NB4 (cell line): ENCODE measurements at regions not wholly inside any gene's neighbourhood (a gene's known extent, or its start where the extent isn't known, plus 50 kb on each side); places are given as distances from the start of the nearest gene placed in this dataset.

Experiments
- DNase-seq: peaks from one replicate; pipeline ENCODE4 v3.0.0; 2010; ENCODE audit warnings: low read depth
- H3K4me3 ChIP-seq: one replicate; pipeline ENCODE4 v1.5.1; 2011; ENCODE audit warnings: mild to moderate bottlenecking, low read depth, low read length, moderate library complexity
- MYC ChIP-seq: IDR thresholded peaks from 2 replicates; pipeline ENCODE4 v1.6.1; 2011; ENCODE audit warnings: low read depth, low read length
- POLR2A ChIP-seq: IDR thresholded peaks from 2 replicates; pipeline ENCODE4 v1.6.1; 2011; ENCODE audit warnings: mild to moderate bottlenecking; ENCODE audit not compliant: insufficient read length; ENCODE audit errors: extremely low read depth
- TF ChIP-seq, protein P1 (sequence below): IDR thresholded peaks from 2 replicates; pipeline ENCODE4 v1.6.1; 2011; ENCODE audit warnings: low read depth, low read length
- TF ChIP-seq, protein P2 (sequence below): IDR thresholded peaks from one replicate; pipeline ENCODE4 v1.5.1; 2012; ENCODE audit warnings: low read depth, low read length

DNA sequence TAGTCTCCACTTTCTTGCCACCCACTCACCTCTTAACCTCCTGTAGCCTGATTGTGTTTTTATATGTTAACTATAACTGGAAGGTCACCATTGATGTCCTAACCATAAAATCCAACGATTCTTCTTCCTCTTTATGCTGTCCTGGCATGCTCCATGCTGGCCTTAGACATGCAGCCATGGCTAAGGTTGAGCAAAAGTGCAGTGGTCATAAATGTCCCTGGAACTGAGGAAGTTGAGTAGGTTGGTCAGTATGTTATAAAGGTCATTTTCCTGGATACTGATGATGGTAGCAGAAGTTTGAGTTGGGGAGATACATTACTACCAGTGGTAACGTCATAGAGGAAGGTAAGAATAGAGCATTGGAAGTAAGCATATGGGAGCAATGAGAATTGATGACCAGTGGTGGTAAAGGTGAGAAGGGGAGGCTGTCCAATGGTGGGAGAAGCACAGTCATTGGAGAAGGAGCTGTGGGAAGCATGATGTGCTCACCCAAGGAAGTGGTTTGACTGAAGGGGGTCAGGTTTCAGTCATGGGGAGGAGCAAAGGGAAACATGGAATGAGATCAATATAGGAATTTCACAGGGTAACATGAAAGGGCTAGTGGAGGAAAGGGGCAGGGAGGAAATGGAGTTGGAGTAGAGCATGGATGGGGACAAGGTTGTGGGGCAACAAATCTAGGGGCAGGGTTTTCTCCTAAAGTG is 240.8 kb downstream of the DACT1 start:
- no peak for DNase-seq
- TF ChIP-seq MYC (no peak), POLR2A (no peak)
- TF ChIP-seq, protein P1, sequence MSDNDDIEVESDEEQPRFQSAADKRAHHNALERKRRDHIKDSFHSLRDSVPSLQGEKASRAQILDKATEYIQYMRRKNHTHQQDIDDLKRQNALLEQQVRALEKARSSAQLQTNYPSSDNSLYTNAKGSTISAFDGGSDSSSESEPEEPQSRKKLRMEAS: no peak
- TF ChIP-seq, protein P2, sequence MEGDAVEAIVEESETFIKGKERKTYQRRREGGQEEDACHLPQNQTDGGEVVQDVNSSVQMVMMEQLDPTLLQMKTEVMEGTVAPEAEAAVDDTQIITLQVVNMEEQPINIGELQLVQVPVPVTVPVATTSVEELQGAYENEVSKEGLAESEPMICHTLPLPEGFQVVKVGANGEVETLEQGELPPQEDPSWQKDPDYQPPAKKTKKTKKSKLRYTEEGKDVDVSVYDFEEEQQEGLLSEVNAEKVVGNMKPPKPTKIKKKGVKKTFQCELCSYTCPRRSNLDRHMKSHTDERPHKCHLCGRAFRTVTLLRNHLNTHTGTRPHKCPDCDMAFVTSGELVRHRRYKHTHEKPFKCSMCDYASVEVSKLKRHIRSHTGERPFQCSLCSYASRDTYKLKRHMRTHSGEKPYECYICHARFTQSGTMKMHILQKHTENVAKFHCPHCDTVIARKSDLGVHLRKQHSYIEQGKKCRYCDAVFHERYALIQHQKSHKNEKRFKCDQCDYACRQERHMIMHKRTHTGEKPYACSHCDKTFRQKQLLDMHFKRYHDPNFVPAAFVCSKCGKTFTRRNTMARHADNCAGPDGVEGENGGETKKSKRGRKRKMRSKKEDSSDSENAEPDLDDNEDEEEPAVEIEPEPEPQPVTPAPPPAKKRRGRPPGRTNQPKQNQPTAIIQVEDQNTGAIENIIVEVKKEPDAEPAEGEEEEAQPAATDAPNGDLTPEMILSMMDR: no peak
- H3K4me3 ChIP-seq: no peak overlapping the region

DNA sequence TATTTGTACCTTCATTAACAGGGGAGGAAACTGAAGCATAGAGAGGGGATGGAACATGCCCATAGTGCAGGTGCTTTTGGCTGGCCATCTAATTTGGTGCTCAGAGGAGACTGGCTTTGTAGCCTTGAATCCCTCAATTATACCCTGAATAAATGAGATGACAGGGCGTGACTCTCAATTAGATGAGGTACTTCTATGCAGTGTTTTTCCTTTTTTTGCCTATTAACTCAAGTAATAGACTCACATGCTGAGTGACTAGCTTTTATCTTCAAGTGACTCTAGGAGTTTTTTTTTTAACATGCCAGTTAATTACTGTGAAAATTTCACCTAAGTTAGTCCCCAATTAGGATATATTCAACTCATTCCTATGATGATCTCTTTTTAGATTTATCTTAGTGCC is 243.7 kb downstream of the DACT1 start:
- no peak for DNase-seq
- no peak overlapping the region for H3K4me3 ChIP-seq
- TF ChIP-seq, protein P1: no peak
- no peak for TF ChIP-seq MYC
- TF ChIP-seq, protein P2: no peak
- TF ChIP-seq POLR2A: no peak

DNA sequence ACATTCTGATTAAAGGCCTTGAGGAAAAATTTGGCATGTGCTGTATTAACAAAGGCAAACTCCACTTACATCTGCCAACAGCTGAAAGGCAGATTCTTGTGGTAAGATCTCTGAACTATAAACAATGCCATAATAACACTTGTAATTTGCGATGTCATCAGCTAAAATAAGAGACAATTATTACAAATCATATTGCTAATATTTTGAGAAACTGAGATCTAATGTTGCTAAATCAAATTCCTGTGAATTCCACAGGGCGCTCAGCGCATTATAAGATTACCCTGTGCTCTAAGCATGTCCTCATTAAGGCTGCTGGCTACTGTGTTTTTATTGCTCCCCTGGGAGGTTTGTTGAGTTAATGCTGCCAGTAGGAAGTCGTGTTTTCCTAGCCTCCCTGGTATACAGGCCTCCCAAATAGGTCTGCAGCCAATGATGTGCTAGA is 244.8 kb downstream of the DACT1 start:
- TF ChIP-seq, protein P1: no peak
- no peak for TF ChIP-seq POLR2A
- TF ChIP-seq, protein P2: no peak
- no peak for TF ChIP-seq MYC
- peak; percentile 37 for DNase-seq
- no peak overlapping the region for H3K4me3 ChIP-seq

DNA sequence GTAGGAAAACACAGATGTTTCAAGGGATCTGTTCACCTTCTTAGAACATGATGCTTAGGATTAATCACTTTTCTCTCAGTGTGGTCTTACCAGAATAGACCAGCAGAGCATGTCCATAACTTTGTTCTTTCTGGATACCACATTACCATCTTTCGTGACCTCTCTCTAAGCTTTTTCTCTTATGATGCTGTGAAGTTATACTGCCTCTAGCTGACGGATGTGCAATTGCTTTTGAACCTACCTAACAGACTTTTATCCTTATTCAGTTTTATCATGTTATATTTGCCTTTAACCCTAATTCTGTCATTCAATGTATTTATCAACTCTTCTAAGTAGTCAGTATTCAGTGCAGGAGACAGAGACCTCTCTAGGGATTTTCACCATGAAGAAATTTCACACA is 246.7 kb downstream of the DACT1 start:
- peak; percentile 2 for DNase-seq
- no peak overlapping the region for H3K4me3 ChIP-seq
- no peak for TF ChIP-seq POLR2A
- no peak for TF ChIP-seq MYC
- TF ChIP-seq, protein P1: no peak
- TF ChIP-seq, protein P2: peak; percentile 31

- no peak for TF ChIP-seq MYC
- TF ChIP-seq, protein P2: no peak
- TF ChIP-seq POLR2A: no peak
- TF ChIP-seq, protein P1: no peak
- no peak overlapping the region for H3K4me3 ChIP-seq
- no peak for DNase-seq
Measured at GRCh38 chr14:58887931-58888330, 250.2 kb downstream of the DACT1 start.
